ENCODE measurements at regions not wholly inside any gene's neighbourhood (a gene's known extent, or its start where the extent isn't known, plus 50 kb on each side); places are given as distances from the start of the nearest gene placed in this dataset.

- no peaks in the 10 kb centered on the region for H3K27me3 ChIP-seq (replicated peaks; ENCODE audit: control insufficient read depth, insufficient read depth, low read length)
- intact Hi-C loops (cut with micrococcal nuclease; ENCODE audit: unreplicated experiment) = loop anchor here (1.0 to 5.0 kb wide), 6 partner anchors 11 to 201 kb away; partner anchors contain the start of gene GLI2
Observed at GRCh38 chr2:120938045-120938771, 202.5 kb downstream of the GLI2 start.

DNA sequence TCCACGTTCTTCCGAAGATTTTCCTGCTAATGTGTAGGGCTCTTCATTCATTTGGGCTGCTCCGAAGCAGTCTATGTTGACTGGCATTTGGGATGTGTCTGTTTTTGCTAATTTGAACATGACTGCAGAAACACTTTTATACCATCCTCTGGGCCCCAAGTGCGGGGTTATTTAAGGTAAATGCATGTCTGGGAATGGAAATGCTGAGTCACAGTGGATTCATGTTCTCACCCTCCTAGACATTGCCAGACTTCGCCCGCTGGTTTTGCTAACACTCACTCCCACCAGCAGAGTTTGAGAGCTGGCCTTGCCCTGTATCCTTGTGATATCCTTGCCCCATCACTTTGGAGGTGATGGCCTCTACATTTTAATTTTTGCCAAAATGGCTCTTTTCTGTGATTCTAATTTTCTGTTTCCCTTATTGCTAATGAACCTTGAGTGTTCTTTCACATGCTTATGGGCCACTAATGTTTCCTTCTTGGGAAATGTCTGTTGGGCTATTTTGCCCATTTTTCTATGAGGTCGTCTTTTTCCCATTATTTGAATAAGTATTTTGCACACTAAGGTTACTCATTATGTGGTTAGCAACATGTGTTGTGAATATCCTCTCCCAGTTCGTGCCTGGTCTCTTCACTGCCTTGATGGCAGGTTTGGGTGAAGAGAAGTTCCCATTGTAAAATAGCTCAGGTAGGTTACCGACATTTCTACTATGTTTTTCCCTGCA lies 204.1 kb downstream of the GLI2 start:
- peaks cover 63% of the 10 kb centered on the region for H3K4me1 ChIP-seq
- H3K9me3 ChIP-seq = no peaks in the 10 kb centered on the region
- ChIA-PET CTCF (no interaction called here), POLR2A (no interaction called here)
- BruUV-seq (replicated peaks) = no TSS peak
- no peak overlapping the region for H3K4me3 ChIP-seq (ENCODE audit: low read depth, low read length)
- no peaks in the 10 kb centered on the region for H3K36me3 ChIP-seq (ENCODE audit: control insufficient read depth, insufficient read depth, low read length)
- H3K9me3 Mint-ChIP-seq (ENCODE audit: unreplicated experiment) = no peaks in the 10 kb centered on the region
- DNase-seq = no peak
- no peaks in the 10 kb centered on the region for H3K27me3 ChIP-seq (replicated peaks; ENCODE audit: control insufficient read depth, insufficient read depth, low read length)
- H3K27me3 Mint-ChIP-seq (ENCODE audit: insufficient read depth, unreplicated experiment) = no peaks in the 10 kb centered on the region
- intact Hi-C loops (cut with micrococcal nuclease; ENCODE audit: unreplicated experiment) = loop anchor here (5.0 kb wide), 4 partner anchors 57 to 202 kb away; partner anchors contain the start of gene GLI2
- H3K36me3 Mint-ChIP-seq (ENCODE audit: insufficient read depth, unreplicated experiment) = peaks cover 12% of the 10 kb centered on the region
- H3K4me3 Mint-ChIP-seq (ENCODE audit: unreplicated experiment) = no peak overlapping the region
- peaks cover 62% of the 10 kb centered on the region for H3K4me1 Mint-ChIP-seq (ENCODE audit: low read depth, unreplicated experiment)
- no peak overlapping the region for H3K27ac Mint-ChIP-seq (ENCODE audit: unreplicated experiment)
- TF ChIP-seq, protein P1, sequence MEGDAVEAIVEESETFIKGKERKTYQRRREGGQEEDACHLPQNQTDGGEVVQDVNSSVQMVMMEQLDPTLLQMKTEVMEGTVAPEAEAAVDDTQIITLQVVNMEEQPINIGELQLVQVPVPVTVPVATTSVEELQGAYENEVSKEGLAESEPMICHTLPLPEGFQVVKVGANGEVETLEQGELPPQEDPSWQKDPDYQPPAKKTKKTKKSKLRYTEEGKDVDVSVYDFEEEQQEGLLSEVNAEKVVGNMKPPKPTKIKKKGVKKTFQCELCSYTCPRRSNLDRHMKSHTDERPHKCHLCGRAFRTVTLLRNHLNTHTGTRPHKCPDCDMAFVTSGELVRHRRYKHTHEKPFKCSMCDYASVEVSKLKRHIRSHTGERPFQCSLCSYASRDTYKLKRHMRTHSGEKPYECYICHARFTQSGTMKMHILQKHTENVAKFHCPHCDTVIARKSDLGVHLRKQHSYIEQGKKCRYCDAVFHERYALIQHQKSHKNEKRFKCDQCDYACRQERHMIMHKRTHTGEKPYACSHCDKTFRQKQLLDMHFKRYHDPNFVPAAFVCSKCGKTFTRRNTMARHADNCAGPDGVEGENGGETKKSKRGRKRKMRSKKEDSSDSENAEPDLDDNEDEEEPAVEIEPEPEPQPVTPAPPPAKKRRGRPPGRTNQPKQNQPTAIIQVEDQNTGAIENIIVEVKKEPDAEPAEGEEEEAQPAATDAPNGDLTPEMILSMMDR (IDR thresholded peaks at IDR 0.05; ENCODE audit: insufficient read depth in 1 of 2, low read depth in 1 of 2, low read length in 1 of 2, severe bottlenecking in 1 of 2, unreplicated experiment in 1 of 2) = no peak

More at GRCh38 chr2:120938045-120938771, 202.5 kb downstream of the GLI2 start:
- H3K4me1 ChIP-seq = peaks cover 76% of the 10 kb centered on the region
- no peaks in the 10 kb centered on the region for H3K27me3 Mint-ChIP-seq (ENCODE audit: insufficient read depth, unreplicated experiment)
- H3K9me3 Mint-ChIP-seq (ENCODE audit: unreplicated experiment) = no peaks in the 10 kb centered on the region
- DNase-seq = peak; percentile 80 to 89
- TF ChIP-seq, protein P1 (IDR thresholded peaks at IDR 0.05; ENCODE audit: insufficient read depth in 1 of 2, low read depth in 1 of 2, low read length in 1 of 2, severe bottlenecking in 1 of 2, unreplicated experiment in 1 of 2) = no peak
- H3K9me3 ChIP-seq = no peaks in the 10 kb centered on the region
- peaks cover 12% of the 10 kb centered on the region for H3K36me3 Mint-ChIP-seq (ENCODE audit: insufficient read depth, unreplicated experiment)
- no peak overlapping the region for H3K4me3 ChIP-seq (ENCODE audit: low read depth, low read length)
- ChIA-PET POLR2A (no interaction called here), CTCF (interaction anchor here (0.7 kb wide), 2 partner anchors 76 to 137 kb away, joined by 3 to 6 read pairs; no protein-coding TSS in a partner anchor)
- no TSS peak for BruUV-seq (replicated peaks)
- peak overlapping the region; percentile 87 for H3K27ac Mint-ChIP-seq (ENCODE audit: unreplicated experiment)
- peak overlapping the region; percentile 48 for H3K4me3 Mint-ChIP-seq (ENCODE audit: unreplicated experiment)
- H3K4me1 Mint-ChIP-seq (ENCODE audit: low read depth, unreplicated experiment) = peaks cover 71% of the 10 kb centered on the region
- H3K36me3 ChIP-seq (ENCODE audit: control insufficient read depth, insufficient read depth, low read length) = no peaks in the 10 kb centered on the region

DNA sequence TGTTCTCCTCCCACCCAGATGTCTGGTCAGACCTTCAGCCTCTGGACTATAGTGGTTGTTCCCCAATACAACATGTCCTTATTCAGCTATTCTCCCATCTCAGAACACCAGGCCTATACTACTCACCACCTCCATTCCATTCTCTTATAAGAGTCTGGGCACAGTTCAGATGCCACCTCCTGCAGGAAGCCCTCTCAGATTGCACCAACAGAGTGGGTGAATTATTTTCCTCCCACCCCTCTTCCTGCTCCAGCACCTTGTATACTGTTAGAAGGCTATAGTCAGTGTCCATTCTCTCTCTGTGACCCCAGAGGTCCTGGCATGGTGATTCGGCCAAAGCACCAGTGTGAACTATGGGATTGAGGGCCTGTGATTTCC lies 204.6 kb downstream of the GLI2 start:
- no peaks in the 10 kb centered on the region for H3K9me3 ChIP-seq
- Mint-ChIP-seq H3K4me1 (ENCODE audit: low read depth, unreplicated experiment) (peaks cover 57% of the 10 kb centered on the region), H3K27me3 (ENCODE audit: insufficient read depth, unreplicated experiment) (no peaks in the 10 kb centered on the region), H3K4me3 (ENCODE audit: unreplicated experiment) (no peak overlapping the region), H3K27ac (ENCODE audit: unreplicated experiment) (no peak overlapping the region), H3K9me3 (ENCODE audit: unreplicated experiment) (no peaks in the 10 kb centered on the region), H3K36me3 (ENCODE audit: insufficient read depth, unreplicated experiment) (peaks cover 12% of the 10 kb centered on the region)
- no peak overlapping the region for H3K4me3 ChIP-seq (ENCODE audit: low read depth, low read length)
- intact Hi-C loops (cut with micrococcal nuclease; ENCODE audit: unreplicated experiment) = no loop called here
- ChIA-PET CTCF (no interaction called here), POLR2A (no interaction called here)
- H3K36me3 ChIP-seq (ENCODE audit: control insufficient read depth, insufficient read depth, low read length) = no peaks in the 10 kb centered on the region
- no peak for DNase-seq
- BruUV-seq (replicated peaks) = no TSS peak
- H3K4me1 ChIP-seq = peaks cover 57% of the 10 kb centered on the region
- TF ChIP-seq, protein P1 (IDR thresholded peaks at IDR 0.05; ENCODE audit: insufficient read depth in 1 of 2, low read depth in 1 of 2, low read length in 1 of 2, severe bottlenecking in 1 of 2, unreplicated experiment in 1 of 2) = no peak
- H3K27me3 ChIP-seq (replicated peaks; ENCODE audit: control insufficient read depth, insufficient read depth, low read length) = no peaks in the 10 kb centered on the region

Measured in Caco-2 (cell line).